K562 (cell line): ENCODE measurements at regions not wholly inside any gene's neighbourhood (a gene's known extent, or its start where the extent isn't known, plus 50 kb on each side); places are given as distances from the start of the nearest gene placed in this dataset.

ENCODE experiments used
- ATAC-seq: fragments of 200-7000 bp; cut with Tn5 transposase; 3 replicates; pipeline ENCODE4 v1.9.1; 2020; ENCODE audit warnings: moderate library complexity
- BruUV-seq: library from RNA; stranded (reverse); fragments of 400-500 nt; replicated peaks from 2 replicates; lab custom pipeline; 2021; lab: Mats Ljungman, UMichigan
- CTCF ChIA-PET: fragments of 300-600 bp; formaldehyde crosslinking; extraction: SDS; loops from one replicate; lab custom pipeline; 2021; ENCODE audit warnings: low intra/inter-chr PET ratio; lab: Yijun Ruan, JAX
- POLR2A ChIA-PET: fragments of 300-600, 350-650 bp; sonication (Branson Sonifier 250); formaldehyde crosslinking; extraction: SDS; loops from one replicate; lab custom pipeline; 2021; ENCODE audit warnings: antibody characterized with exemption, inconsistent platforms; lab: Yijun Ruan, JAX
- DNase-seq, 4 experiments: peaks; one replicate each; pipeline versions ENCODE4 v3.0.0 to v3.0.0-alpha.2; 2011 to 2018; ENCODE audit warnings: low spot score in 3 of 4, mixed read lengths in 3 of 4; ENCODE audit errors: extremely low read depth in 1 of 4
- FAIRE-seq: peaks from 2 replicates; lab custom pipeline; 2011; peaks lifted over from hg19 to GRCh38; lab: Jason Lieb, UNC
- H2AFZ ChIP-seq: 2 replicates; pipeline ENCODE4 v1.6.0; 2011; ENCODE audit warnings: low read depth, low read length, control low read depth, inconsistent platforms
- H3K27ac ChIP-seq: fragments of 200-600 bp; 3 replicates; pipeline ENCODE4 v1.8.0; 2011; ENCODE audit warnings: low read depth, mild to moderate bottlenecking, control low read depth, inconsistent platforms, low read length, moderate library complexity, mixed read lengths; ENCODE audit errors: extremely low read depth
- H3K27me3 ChIP-seq, 2 experiments: fragments of 300-600 bp in 1 of 2; 2 replicates in 1 of 2; 3 replicates in 1 of 2; pipeline versions ENCODE4 v1.6.0 to v1.8.0; 2011; ENCODE audit warnings: inconsistent platforms in 2 of 2, low read length in 2 of 2, mild to moderate bottlenecking in 1 of 2, mixed read lengths in 1 of 2, moderate library complexity in 1 of 2; ENCODE audit not compliant: control insufficient read depth in 2 of 2, insufficient read depth in 2 of 2
- H3K36me3 ChIP-seq: fragments of 300-600 bp; 3 replicates; pipeline ENCODE4 v1.8.0; 2011; ENCODE audit warnings: mild to moderate bottlenecking, low read length, inconsistent platforms; ENCODE audit not compliant: control insufficient read depth, insufficient read depth
- H3K4me1 ChIP-seq, 2 experiments: fragments of 200-600 bp in 1 of 2; replicated peaks in 1 of 2; 2 replicates in 1 of 2; 3 replicates in 1 of 2; pipeline versions ENCODE4 v1.5.1 to v1.8.0; 2011; ENCODE audit warnings: inconsistent platforms in 2 of 2, low read length in 2 of 2, mild to moderate bottlenecking in 1 of 2, mixed read lengths in 1 of 2, moderate library complexity in 1 of 2; ENCODE audit not compliant: control insufficient read depth in 2 of 2, insufficient read depth in 2 of 2
- H3K4me2 ChIP-seq: 2 replicates; pipeline ENCODE4 v1.6.1; 2011; ENCODE audit warnings: low read length, control low read depth, inconsistent platforms, mixed read lengths; ENCODE audit not compliant: insufficient read depth
- H3K4me3 ChIP-seq: fragments of 200-600 bp; sonication (generic), shearing (Covaris generic); 2 replicates; pipeline ENCODE4 v1.5.1; 2016; ENCODE audit warnings: control low read depth, inconsistent platforms
- H3K79me2 ChIP-seq: fragments of 200-600 bp; 3 replicates; pipeline ENCODE4 v1.8.0; 2011; ENCODE audit warnings: low read length, inconsistent platforms; ENCODE audit not compliant: control insufficient read depth, insufficient read depth
- H3K9ac ChIP-seq, 2 experiments: 2 replicates each; pipeline versions ENCODE4 v1.6.0 to v1.6.1; 2011; ENCODE audit warnings: low read depth in 2 of 2, low read length in 2 of 2, control low read depth in 1 of 2, inconsistent platforms in 1 of 2, mild to moderate bottlenecking in 1 of 2, mixed read lengths in 1 of 2; ENCODE audit not compliant: insufficient read depth in 1 of 2
- H3K9me1 ChIP-seq: one replicate; pipeline ENCODE4 v1.6.0; 2011; ENCODE audit warnings: inconsistent platforms, mild to moderate bottlenecking, low read length, moderate library complexity; ENCODE audit not compliant: control insufficient read depth, insufficient read depth
- H3K9me3 ChIP-seq: replicated peaks from 2 replicates; pipeline ENCODE4 v1.5.1; 2011; ENCODE audit warnings: low read depth, low read length, inconsistent platforms; ENCODE audit not compliant: control insufficient read depth, insufficient read depth
- H4K20me1 ChIP-seq: replicated peaks from 2 replicates; pipeline ENCODE4 v1.6.1; 2011; ENCODE audit warnings: low read length, inconsistent platforms, mixed read lengths; ENCODE audit not compliant: control insufficient read depth, insufficient read depth
- CTCF ChIP-seq, 3 experiments: IDR thresholded peaks in 2 of 3; conservative IDR thresholded peaks in 1 of 3; 2 replicates each; pipeline ENCODE4 v1.5.1; 2011 to 2012; ENCODE audit warnings: low read length in 3 of 3, mild to moderate bottlenecking in 3 of 3, control low read depth in 2 of 3, improper control_type of control experiment in 1 of 3, inconsistent platforms in 1 of 3, low read depth in 1 of 3, mixed read lengths in 1 of 3, moderate library complexity in 1 of 3; ENCODE audit not compliant: insufficient read depth in 2 of 3
- CTCFL ChIP-seq: IDR thresholded peaks from 2 replicates; pipeline ENCODE4 v1.6.1; 2011; ENCODE audit warnings: borderline replicate concordance, low read depth, mild to moderate bottlenecking, moderate library complexity, low read length; ENCODE audit not compliant: insufficient read depth, poor library complexity, severe bottlenecking
- EHMT2 ChIP-seq: fragments of 450-650 bp; IDR thresholded peaks from 2 replicates; pipeline ENCODE4 v1.6.1; 2018; ENCODE audit warnings: antibody characterized with exemption
- KLF16 ChIP-seq: IDR thresholded peaks from 2 replicates; pipeline ENCODE4 v1.6.1; 2016; ENCODE audit warnings: antibody characterized with exemption
- PHB2 ChIP-seq: fragments of 450-650 bp; IDR thresholded peaks from 2 replicates; pipeline ENCODE4 v1.6.1; 2017; ENCODE audit warnings: low read depth
- RAD21 ChIP-seq, 2 experiments: fragments of 250-450 bp in 1 of 2; fragments of 450-650 bp in 1 of 2; sonication (Bioruptor Pico) in 1 of 2; formaldehyde crosslinking in 1 of 2; IDR thresholded peaks in 1 of 2; conservative IDR thresholded peaks in 1 of 2; 2 replicates each; pipeline versions ENCODE4 v1.4.0 to v1.8.0; 2020 to 2022; ENCODE audit warnings: mild to moderate bottlenecking in 2 of 2, moderate library complexity in 1 of 2
- RBM25 ChIP-seq: fragments of 200-400 bp; formaldehyde crosslinking; IDR thresholded peaks from 2 replicates; pipeline ENCODE4 v1.6.1; 2018; ENCODE audit warnings: low read length, low read depth, moderate library complexity; ENCODE audit not compliant: severe bottlenecking
- REST ChIP-seq, 2 experiments: fragments of 450-650 bp; formaldehyde crosslinking in 1 of 2; IDR thresholded peaks; 2 replicates each; pipeline versions ENCODE4 v1.4.0 to v1.6.1; 2014 to 2020; ENCODE audit warnings: mild to moderate bottlenecking in 2 of 2, borderline replicate concordance in 1 of 2, low read depth in 1 of 2
- ZKSCAN3 ChIP-seq: fragments of 250-450 bp; sonication (Bioruptor Pico); IDR thresholded peaks from 2 replicates; pipeline ENCODE4 v1.4.0; 2020
- ZNF184 ChIP-seq: sonication (generic); formaldehyde crosslinking; IDR thresholded peaks from 2 replicates; pipeline ENCODE4 v1.5.0; 2020; ENCODE audit warnings: missing genetic modification reagents
- whole genome bisulfite sequencing: fragments of 100-300 bp; shearing (Covaris generic); methylation state at CpG from one replicate; pipeline ENCODE4 v1.1.6; 2016; ENCODE audit warnings: low coverage, mixed read lengths; ENCODE audit not compliant: insufficient coverage; ENCODE audit errors: missing lambda C conversion rate; 5-methylcytosine and 5-hydroxymethylcytosine counted together
- in situ Hi-C: fragments of 300-500 bp; cut with MboI; formaldehyde crosslinking; loops from 4 replicates; pipeline ENCODE4 v1.15.0; 2018; ENCODE audit warnings: inconsistent platforms, mixed read lengths
- intact Hi-C: fragments of 100-400 bp; cut with micrococcal nuclease; formaldehyde crosslinking; loops from 2 replicates; pipeline ENCODE4 v1.14.2; 2022

- Histone ChIP-seq H2AFZ (no peak overlapping the region), H4K20me1 (no peaks in the 10 kb centered on the region), H3K4me3 (no peak overlapping the region), H3K4me2 (no peak overlapping the region), H3K9ac (no peak overlapping the region), H3K27ac (no peak overlapping the region), H3K9me1 (no peaks in the 10 kb centered on the region), H3K36me3 (no peaks in the 10 kb centered on the region), H3K79me2 (no peaks in the 10 kb centered on the region), H3K4me1 (no peaks in the 10 kb centered on the region; a peak in 1 of 5 replicates), H3K9me3 (no peaks in the 10 kb centered on the region), H3K27me3 (peaks cover 0 to 4% of the 10 kb centered on the region in 2 experiments; a peak in 1 of 5 replicates)
- intact Hi-C loops: loop anchor here (2.0 to 5.0 kb wide), 3 partner anchors 56 to 239 kb away; no protein-coding TSS in a partner anchor
- DNase-seq (peak in 2 of 4 experiments; percentile 18 to 36), ATAC-seq (peak; percentile 81), FAIRE-seq (peak; percentile 46)
- in situ Hi-C loops: no loop called here
- ChIA-PET CTCF (no interaction called here), POLR2A (interaction anchor here (0.6 kb wide), 1 partner anchor 74 kb away, joined by 5 read pairs; no protein-coding TSS in a partner anchor)
- BruUV-seq: no TSS peak
- WGBS: 3% methylated on average over 2 of the region's 2 CpGs
- TF ChIP-seq EHMT2: no peak
- TF ChIP-seq CTCFL: peak; percentile 69
- peak in 1 of 2 experiments; percentile 51; a peak in 2 of 4 replicates for TF ChIP-seq RAD21 (CRISPR knock-in tag; conservative IDR thresholded peaks at IDR 0.05 in 1 of 2, IDR thresholded peaks at IDR 0.05 in 1 of 2)
- no peak for TF ChIP-seq ZKSCAN3 (CRISPR knock-in tag)
- TF ChIP-seq CTCF (IDR thresholded peaks at IDR 0.05 in 2 of 3, conservative IDR thresholded peaks at IDR 0.05 in 1 of 3; ENCODE audit: insufficient read depth in 2 of 3, low read depth in 1 of 3, low read length in 3 of 3): peak; percentile 5 to 48 (median 39); a peak in 2 of 6 replicates
- TF ChIP-seq RBM25: no peak
- 0 out of 2 replicates have a peak, but pooled peaks have one; percentile 8 for TF ChIP-seq REST (IDR thresholded peaks at IDR 0.05; ENCODE audit: borderline replicate concordance)
- TF ChIP-seq REST (CRISPR knock-in tag; IDR thresholded peaks at IDR 0.05; ENCODE audit: low read depth): no peak
- TF ChIP-seq ZNF184 (CRISPR knock-in tag): no peak
- no peak for TF ChIP-seq PHB2
- no peak for TF ChIP-seq KLF16
Measured at GRCh38 chr12:76688631-76689030, 75.3 kb upstream of the ZDHHC17 start.
